ENCODE measurements at regions not wholly inside any gene's neighbourhood (a gene's known extent, or its start where the extent isn't known, plus 50 kb on each side); places are given as distances from the start of the nearest gene placed in this dataset.

GRCh38 chr12:24550609-24551008 is 398.3 kb downstream of the BCAT1 start:
- no peak overlapping the region for H3K4me3 ChIP-seq (replicated peaks in 1 of 3; ENCODE audit: insufficient read depth in 1 of 3, low read depth in 2 of 3, low read length in 3 of 3)
- DNase-seq (ENCODE audit: low spot score) (no peak), ATAC-seq (no peak), FAIRE-seq (peak; percentile 28)
- H3K9me3 ChIP-seq (ENCODE audit: low read length), result no peaks in the 10 kb centered on the region
- H3K27ac ChIP-seq (ENCODE audit: extremely low read length, insufficient read depth, low read length), result no peak overlapping the region
- BruUV-seq (replicated peaks), result no TSS peak
- 80% methylated on average over 1 of the region's 1 CpG for WGBS (ENCODE audit: low lambda C conversion rate)
- no peak overlapping the region for H2AFZ ChIP-seq (ENCODE audit: low read length)
- intact Hi-C loops (cut with micrococcal nuclease; ENCODE audit: unreplicated experiment), result no loop called here
- no peaks in the 10 kb centered on the region for H3K36me3 ChIP-seq (replicated peaks in 1 of 2; ENCODE audit: control insufficient read depth in 1 of 2, insufficient read depth in 2 of 2, low read length in 2 of 2)
- no peak overlapping the region for H3K4me2 ChIP-seq (ENCODE audit: low read depth, low read length)
- no peaks in the 10 kb centered on the region for H3K79me2 ChIP-seq (ENCODE audit: insufficient read depth, low read length)
- POLR2A ChIA-PET, result no interaction called here
- in situ Hi-C loops (cut with HindIII; ENCODE audit: extremely low pct_ligation_motif_present, low pct_unique_long_range_greater_than_20kb), result loop anchor here (25.0 kb wide), 1 partner anchor 538 kb away; no protein-coding TSS in a partner anchor
- CTCF ChIA-PET (ENCODE audit: low intra/inter-chr PET ratio, low total read pairs), result no interaction called here
- peaks cover 11% of the 10 kb centered on the region for H3K4me1 ChIP-seq (ENCODE audit: insufficient read depth, low read length)
- no peaks in the 10 kb centered on the region for H4K20me1 ChIP-seq (ENCODE audit: insufficient read depth, low read length)
- peaks cover 0 to 3% of the 10 kb centered on the region in 2 experiments; a peak in 1 of 5 replicates for H3K27me3 ChIP-seq (ENCODE audit: control insufficient read depth in 1 of 2, insufficient read depth in 2 of 2, low read length in 2 of 2)
- no peak overlapping the region for H3K9ac ChIP-seq (ENCODE audit: insufficient read depth, low read depth, low read length)
- TF ChIP-seq KLF16 (CRISPR knock-in tag; IDR thresholded peaks at IDR 0.05) (no peak), MBNL3 (CRISPR knock-in tag; conservative IDR thresholded peaks at IDR 0.05) (no peak), TAF1 (CRISPR knock-in tag; IDR thresholded peaks at IDR 0.05) (no peak), MTERF4 (CRISPR knock-in tag; IDR thresholded peaks at IDR 0.05) (no peak), JUND (CRISPR knock-in tag; IDR thresholded peaks at IDR 0.05) (no peak), ZNF205 (CRISPR knock-in tag; IDR thresholded peaks at IDR 0.05) (no peak), ZNF263 (CRISPR knock-in tag; IDR thresholded peaks at IDR 0.05) (no peak), BRF2 (CRISPR knock-in tag; IDR thresholded peaks at IDR 0.05) (no peak), KLF12 (CRISPR knock-in tag; IDR thresholded peaks at IDR 0.05; ENCODE audit: borderline replicate concordance) (no peak), ATF7-NPFF (CRISPR knock-in tag; IDR thresholded peaks at IDR 0.05; ENCODE audit: low read depth) (no peak), GATA4 (IDR thresholded peaks at IDR 0.05; ENCODE audit: borderline replicate concordance, low read depth) (no peak), YEATS4 (CRISPR knock-in tag; IDR thresholded peaks at IDR 0.05; ENCODE audit: borderline replicate concordance) (no peak), ARID4A (CRISPR knock-in tag; IDR thresholded peaks at IDR 0.05; ENCODE audit: borderline replicate concordance) (no peak), ZBTB49 (CRISPR knock-in tag; IDR thresholded peaks at IDR 0.05; ENCODE audit: borderline replicate concordance) (no peak), ZBTB46 (CRISPR knock-in tag; IDR thresholded peaks at IDR 0.05; ENCODE audit: borderline replicate concordance) (no peak)

Measured in HepG2 (cell line).